Peyer's patch (tissue), 4 donors: ENCODE measurements at regions not wholly inside any gene's neighbourhood (a gene's known extent, or its start where the extent isn't known, plus 50 kb on each side); places are given as distances from the start of the nearest gene placed in this dataset.

ENCODE experiments used
- CTCF ChIP-seq, 6 experiments: fragments of 450-650 bp in 4 of 6; fragments of 200-600 bp in 2 of 6; sonication (generic) in 1 of 6; IDR thresholded peaks; one replicate each; pipeline ENCODE4 v1.5.1; 2017 to 2019; ENCODE audit warnings: antibody characterized with exemption in 6 of 6, mild to moderate bottlenecking in 3 of 6, moderate library complexity in 1 of 6
- POLR2A ChIP-seq, 2 donors: fragments of 450-650 bp; IDR thresholded peaks; one replicate each; pipeline ENCODE4 v1.5.1; 2017; ENCODE audit warnings: antibody characterized with exemption in 2 of 2, mild to moderate bottlenecking in 2 of 2, moderate library complexity in 2 of 2

- no peak for TF ChIP-seq CTCF (IDR thresholded peaks at IDR 0.05)
- TF ChIP-seq POLR2A (IDR thresholded peaks at IDR 0.05) = no peak
These were observed 105.1 kb upstream of the NAV3 start for GRCh38 chr12:77725611-77726010.
